ENCODE measurements at regions not wholly inside any gene's neighbourhood (a gene's known extent, or its start where the extent isn't known, plus 50 kb on each side); places are given as distances from the start of the nearest gene placed in this dataset.

DNA sequence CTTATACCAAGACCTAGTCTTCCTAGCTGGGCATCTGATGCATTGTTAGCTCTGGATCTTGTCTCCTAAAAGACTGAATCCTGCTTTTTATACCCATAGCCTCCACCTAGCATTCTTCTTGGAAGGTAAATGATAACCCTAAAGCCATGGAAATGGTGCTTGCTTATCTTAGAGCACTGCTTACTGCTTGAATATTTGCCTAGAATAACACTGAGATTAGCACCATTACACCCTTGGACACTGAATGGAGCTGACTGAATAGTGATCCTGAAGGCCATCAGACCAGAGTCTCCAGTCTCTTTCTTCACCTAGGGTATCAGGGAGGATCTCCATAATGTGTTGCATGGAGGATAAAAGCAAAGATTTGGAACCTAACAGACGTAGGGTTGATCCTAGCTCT lies 50.3 kb upstream of the UGP2 start:
- ATAC-seq: no peak
- H3K36me3 Mint-ChIP-seq (ENCODE audit: low read depth): no peaks in the 10 kb centered on the region
- peaks cover 7% of the 10 kb centered on the region for H3K9me3 Mint-ChIP-seq
- H3K27ac Mint-ChIP-seq: no peak overlapping the region
- no peak for DNase-seq
- no peak overlapping the region for H3K4me3 Mint-ChIP-seq
- H3K27me3 Mint-ChIP-seq: no peaks in the 10 kb centered on the region
- H3K4me1 Mint-ChIP-seq: peaks cover 20% of the 10 kb centered on the region

Data from activated naive CD8-positive, alpha-beta T cell treated with anti-CD3 and anti-CD28 coated beads, Interleukin-2, amount 50 U/mL, for 24 hours (primary cell).